ENCODE measurements at regions not wholly inside any gene's neighbourhood (a gene's known extent, or its start where the extent isn't known, plus 50 kb on each side); places are given as distances from the start of the nearest gene placed in this dataset.

DNA sequence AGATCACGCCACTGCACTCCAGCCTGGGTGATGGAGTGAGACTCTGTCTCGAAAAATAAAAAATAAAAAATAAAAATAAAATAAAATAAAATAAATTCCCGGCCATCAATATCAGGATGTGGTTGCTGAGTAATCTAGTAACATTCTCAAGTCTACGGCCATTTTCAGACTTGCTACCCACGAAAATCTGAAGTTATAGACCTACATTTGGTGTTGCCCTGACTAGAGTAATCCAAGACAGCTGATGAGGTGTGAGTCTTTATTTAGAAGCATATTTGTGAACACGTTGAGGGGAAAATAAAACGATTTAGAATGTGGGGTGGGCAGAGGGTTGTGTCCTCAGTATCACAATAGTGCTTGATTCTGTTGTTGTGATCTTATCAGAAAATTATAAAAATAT lies 130.2 kb upstream of the MID1 start:
- TF ChIP-seq, protein P1, sequence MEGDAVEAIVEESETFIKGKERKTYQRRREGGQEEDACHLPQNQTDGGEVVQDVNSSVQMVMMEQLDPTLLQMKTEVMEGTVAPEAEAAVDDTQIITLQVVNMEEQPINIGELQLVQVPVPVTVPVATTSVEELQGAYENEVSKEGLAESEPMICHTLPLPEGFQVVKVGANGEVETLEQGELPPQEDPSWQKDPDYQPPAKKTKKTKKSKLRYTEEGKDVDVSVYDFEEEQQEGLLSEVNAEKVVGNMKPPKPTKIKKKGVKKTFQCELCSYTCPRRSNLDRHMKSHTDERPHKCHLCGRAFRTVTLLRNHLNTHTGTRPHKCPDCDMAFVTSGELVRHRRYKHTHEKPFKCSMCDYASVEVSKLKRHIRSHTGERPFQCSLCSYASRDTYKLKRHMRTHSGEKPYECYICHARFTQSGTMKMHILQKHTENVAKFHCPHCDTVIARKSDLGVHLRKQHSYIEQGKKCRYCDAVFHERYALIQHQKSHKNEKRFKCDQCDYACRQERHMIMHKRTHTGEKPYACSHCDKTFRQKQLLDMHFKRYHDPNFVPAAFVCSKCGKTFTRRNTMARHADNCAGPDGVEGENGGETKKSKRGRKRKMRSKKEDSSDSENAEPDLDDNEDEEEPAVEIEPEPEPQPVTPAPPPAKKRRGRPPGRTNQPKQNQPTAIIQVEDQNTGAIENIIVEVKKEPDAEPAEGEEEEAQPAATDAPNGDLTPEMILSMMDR (IDR thresholded peaks at IDR 0.05; ENCODE audit: insufficient read depth, low read length, severe bottlenecking) = no peak
- no peak for DNase-seq (ENCODE audit: low read depth)
- Histone ChIP-seq H3K36me3 (ENCODE audit: control insufficient read depth, insufficient read depth, low read length) (no peaks in the 10 kb centered on the region), H3K4me3 (ENCODE audit: low read depth, low read length) (no peak overlapping the region), H3K27me3 (ENCODE audit: control insufficient read depth, insufficient read depth, low read length) (no peaks in the 10 kb centered on the region)
- no peak for FAIRE-seq

DNA sequence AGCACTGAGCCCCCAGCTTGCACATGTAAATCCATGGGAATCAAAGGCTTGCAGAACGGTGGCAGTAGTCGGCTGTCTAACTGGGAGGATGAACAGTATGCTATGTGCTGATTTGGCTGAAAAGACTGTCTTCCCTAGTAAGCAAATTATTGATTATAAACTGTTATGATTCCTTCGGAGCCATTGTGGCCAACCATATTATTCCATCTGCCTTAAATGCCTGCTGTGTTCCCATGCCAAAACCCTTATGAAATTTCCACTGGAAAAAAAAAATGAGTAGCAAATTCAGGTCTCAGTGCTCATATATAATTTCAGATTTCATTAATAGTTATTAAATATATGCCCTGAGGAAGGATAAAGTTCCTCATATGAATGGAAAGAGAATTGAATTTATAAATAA lies 132.7 kb upstream of the MID1 start:
- TF ChIP-seq, protein P1 (IDR thresholded peaks at IDR 0.05; ENCODE audit: insufficient read depth, low read length, severe bottlenecking) = no peak
- H3K36me3 ChIP-seq (ENCODE audit: control insufficient read depth, insufficient read depth, low read length) = no peaks in the 10 kb centered on the region
- DNase-seq (ENCODE audit: low read depth) (no peak), FAIRE-seq (no peak)
- H3K4me3 ChIP-seq (ENCODE audit: low read depth, low read length) = no peak overlapping the region
- no peaks in the 10 kb centered on the region for H3K27me3 ChIP-seq (ENCODE audit: control insufficient read depth, insufficient read depth, low read length)

DNA sequence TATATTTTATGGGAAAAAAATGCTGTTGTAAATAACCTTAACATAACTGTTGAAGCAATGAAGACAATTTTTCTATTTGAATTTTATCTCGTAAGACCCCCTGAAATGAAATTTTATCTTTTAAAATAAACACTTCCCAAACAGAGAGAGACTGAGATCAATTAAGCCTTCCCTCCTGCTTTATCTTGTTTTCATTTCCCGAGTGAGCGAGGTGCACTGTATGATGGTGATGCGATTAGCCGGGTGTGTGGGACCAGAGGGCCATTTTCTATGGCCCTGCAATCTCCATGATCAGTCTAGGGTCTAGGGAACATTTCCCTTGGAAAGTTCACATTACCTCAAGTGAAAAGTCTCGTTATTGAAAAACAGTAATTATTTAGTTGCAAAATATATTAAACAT lies 134.1 kb upstream of the MID1 start:
- FAIRE-seq = no peak
- no peak overlapping the region for H3K4me3 ChIP-seq (ENCODE audit: low read depth, low read length)
- no peak for DNase-seq (ENCODE audit: low read depth)
- H3K27me3 ChIP-seq (ENCODE audit: control insufficient read depth, insufficient read depth, low read length) = no peaks in the 10 kb centered on the region
- no peaks in the 10 kb centered on the region for H3K36me3 ChIP-seq (ENCODE audit: control insufficient read depth, insufficient read depth, low read length)
- TF ChIP-seq, protein P1 (IDR thresholded peaks at IDR 0.05; ENCODE audit: insufficient read depth, low read length, severe bottlenecking) = no peak

DNA sequence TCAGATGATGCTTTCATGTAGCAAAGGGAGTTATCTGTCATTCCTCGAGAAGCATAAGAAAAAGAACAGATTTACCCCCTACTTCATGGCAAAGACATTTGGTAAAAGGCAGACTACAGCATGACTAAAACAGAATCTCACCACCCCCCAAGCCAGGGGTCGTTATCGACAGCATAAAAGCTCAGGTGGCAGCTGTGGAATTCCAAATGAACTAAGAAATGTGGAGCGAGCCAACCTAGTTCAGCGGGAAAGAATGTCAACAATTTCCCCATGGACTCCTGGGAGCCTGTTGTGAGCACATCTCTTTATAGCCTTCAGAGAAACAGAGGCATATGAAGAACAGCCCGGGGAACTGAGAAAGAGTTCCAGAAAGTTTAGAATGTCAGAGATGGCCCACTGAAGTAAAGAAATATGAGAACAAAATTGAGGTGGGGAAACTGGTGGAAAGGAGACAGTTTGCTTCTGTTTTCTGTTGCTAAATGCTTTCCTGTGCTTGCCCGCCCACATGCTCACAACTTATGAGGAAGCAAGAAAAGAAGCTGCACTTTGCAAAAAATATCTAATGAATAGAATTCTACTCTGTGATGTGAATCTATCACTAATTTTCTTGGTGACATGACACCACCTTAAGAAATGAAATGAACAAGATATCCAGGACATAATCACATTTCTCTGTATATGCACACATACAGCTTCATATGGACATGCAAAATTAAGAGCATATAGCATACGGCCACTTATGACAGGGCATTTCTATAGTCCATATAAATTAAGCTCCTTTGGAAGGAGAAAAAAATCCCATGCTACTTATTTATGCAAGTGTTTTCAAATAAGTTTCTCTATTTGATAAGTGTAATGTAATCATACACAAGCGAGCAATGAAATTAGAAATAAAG lies 135.3 kb upstream of the MID1 start:
- FAIRE-seq (no peak), DNase-seq (ENCODE audit: low read depth) (no peak)
- Histone ChIP-seq H3K4me3 (ENCODE audit: low read depth, low read length) (no peak overlapping the region), H3K36me3 (ENCODE audit: control insufficient read depth, insufficient read depth, low read length) (no peaks in the 10 kb centered on the region), H3K27me3 (ENCODE audit: control insufficient read depth, insufficient read depth, low read length) (no peaks in the 10 kb centered on the region)
- TF ChIP-seq, protein P1 (IDR thresholded peaks at IDR 0.05; ENCODE audit: insufficient read depth, low read length, severe bottlenecking) = no peak

DNA sequence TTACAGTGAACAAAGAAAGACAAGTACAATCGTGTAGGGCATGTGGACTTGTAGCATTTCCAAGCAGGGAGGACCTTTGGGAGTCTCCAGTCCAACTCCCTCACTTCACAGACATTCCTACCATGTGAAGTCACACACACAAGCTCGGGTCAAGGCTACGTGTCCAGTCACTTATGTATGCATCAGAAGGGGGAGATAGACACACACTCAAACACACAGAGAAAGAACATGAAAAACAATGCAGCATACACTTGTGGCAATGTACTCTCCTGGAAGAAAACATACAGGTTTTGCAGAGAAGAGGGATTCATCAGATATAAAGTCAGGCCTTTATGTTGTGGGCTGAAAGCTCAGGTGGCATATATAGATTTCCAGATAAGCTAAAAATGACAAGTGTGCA lies 136.1 kb upstream of the MID1 start:
- DNase-seq (ENCODE audit: low read depth) (peak; percentile 83), FAIRE-seq (no peak)
- no peaks in the 10 kb centered on the region for H3K27me3 ChIP-seq (ENCODE audit: control insufficient read depth, insufficient read depth, low read length)
- H3K36me3 ChIP-seq (ENCODE audit: control insufficient read depth, insufficient read depth, low read length) = no peaks in the 10 kb centered on the region
- TF ChIP-seq, protein P1 (IDR thresholded peaks at IDR 0.05; ENCODE audit: insufficient read depth, low read length, severe bottlenecking) = no peak
- H3K4me3 ChIP-seq (ENCODE audit: low read depth, low read length) = no peak overlapping the region

Data from bronchial epithelial cell (primary cell).